Stomach (tissue), 8 donors: ENCODE measurements at regions not wholly inside any gene's neighbourhood (a gene's known extent, or its start where the extent isn't known, plus 50 kb on each side); places are given as distances from the start of the nearest gene placed in this dataset.
"Not testable (repeated sequence)": the region's sequence is repeated elsewhere in the genome, so short reads cannot be mapped to it uniquely, and the experiment has no call there.

Source experiments
- DNase-seq, 2 donors: peaks; one replicate each; pipeline versions ENCODE4 v3.0.0 to v3.0.0-alpha.2; 2013 to 2019
- H3K27ac ChIP-seq, 5 donors: fragments of 200-600 bp in 4 of 5; sonication (generic) in 4 of 5; one replicate each; pipeline ENCODE4 v1.5.1; 2013 to 2019; ENCODE audit warnings: mild to moderate bottlenecking in 1 of 5, moderate library complexity in 1 of 5
- H3K27me3 ChIP-seq, 3 donors: fragments of 200-600 bp; sonication (generic); one replicate each; pipeline ENCODE4 v1.5.1; 2017 to 2019; ENCODE audit warnings: mixed run types in 1 of 3
- H3K36me3 ChIP-seq, 4 donors: fragments of 200-600 bp; sonication (generic); 1 replicate in 3 of 4; 2 replicates in 1 of 4; pipeline ENCODE4 v1.5.1; 2016 to 2019
- H3K4me1 ChIP-seq, 4 donors: fragments of 200-600 bp; sonication (generic); one replicate each; pipeline ENCODE4 v1.5.1; 2016 to 2019
- H3K4me3 ChIP-seq, 4 donors: fragments of 200-600 bp; sonication (generic) in 3 of 4; one replicate each; pipeline ENCODE4 v1.5.1; 2016 to 2019; ENCODE audit warnings: mild to moderate bottlenecking in 1 of 4
- H3K9me3 ChIP-seq, 4 donors: fragments of 200-600 bp; sonication (generic); one replicate each; pipeline ENCODE4 v1.5.1; 2016 to 2019
- EP300 ChIP-seq: sonication (generic); formaldehyde crosslinking; IDR thresholded peaks from one replicate; pipeline ENCODE4 v1.6.1; 2017; ENCODE audit warnings: antibody characterized with exemption
- POLR2A ChIP-seq, 4 donors: fragments of 450-650 bp; IDR thresholded peaks; one replicate each; pipeline ENCODE4 v1.6.1; 2016; ENCODE audit warnings: antibody characterized with exemption in 4 of 4, control low read depth in 2 of 4, mild to moderate bottlenecking in 1 of 4, moderate library complexity in 1 of 4
- POLR2AphosphoS5 ChIP-seq, 3 donors: sonication (generic); formaldehyde crosslinking; IDR thresholded peaks; one replicate each; pipeline ENCODE4 v1.6.1; 2016; ENCODE audit warnings: antibody characterized with exemption in 3 of 3
- WGBS, 5 donors: extraction: QIAGEN DNeasy Blood & Tissue Kit in 3 of 5; methylation state at CpG; one replicate each; pipeline versions ENCODE4 v1.1.5 to v1.1.7; 2013 to 2018; 5-methylcytosine and 5-hydroxymethylcytosine counted together
- intact Hi-C: fragments of 100-400 bp; cut with DNase I; formaldehyde crosslinking; loops from one replicate; pipeline ENCODE4 v1.15.1; 2023; ENCODE audit warnings: low total_unique reads
- TF ChIP-seq, protein P1 (sequence below), 7 experiments: fragments of 450-650 bp in 4 of 7; fragments of 200-600 bp in 3 of 7; sonication (generic) in 3 of 7; IDR thresholded peaks; one replicate each; pipeline ENCODE4 v1.5.1; 2016 to 2019; ENCODE audit warnings: antibody characterized with exemption in 7 of 7, control low read depth in 2 of 7, mild to moderate bottlenecking in 1 of 7
- donor health status: healthy with polysubstance abuse.
- donor health status: Bipolar disorder and iron deficiency.
- donor health status: healthy.

- H3K9me3 ChIP-seq = no peaks in the 10 kb centered on the region
- WGBS, 5 donors = 1 to 17% (median 11%) methylated on average over 2 of the region's 2 CpGs
- no peak for DNase-seq
- no peaks in the 10 kb centered on the region for H3K36me3 ChIP-seq
- no peaks in the 10 kb centered on the region for H3K4me1 ChIP-seq
- no peaks in the 10 kb centered on the region for H3K27me3 ChIP-seq
- TF ChIP-seq, protein P1, sequence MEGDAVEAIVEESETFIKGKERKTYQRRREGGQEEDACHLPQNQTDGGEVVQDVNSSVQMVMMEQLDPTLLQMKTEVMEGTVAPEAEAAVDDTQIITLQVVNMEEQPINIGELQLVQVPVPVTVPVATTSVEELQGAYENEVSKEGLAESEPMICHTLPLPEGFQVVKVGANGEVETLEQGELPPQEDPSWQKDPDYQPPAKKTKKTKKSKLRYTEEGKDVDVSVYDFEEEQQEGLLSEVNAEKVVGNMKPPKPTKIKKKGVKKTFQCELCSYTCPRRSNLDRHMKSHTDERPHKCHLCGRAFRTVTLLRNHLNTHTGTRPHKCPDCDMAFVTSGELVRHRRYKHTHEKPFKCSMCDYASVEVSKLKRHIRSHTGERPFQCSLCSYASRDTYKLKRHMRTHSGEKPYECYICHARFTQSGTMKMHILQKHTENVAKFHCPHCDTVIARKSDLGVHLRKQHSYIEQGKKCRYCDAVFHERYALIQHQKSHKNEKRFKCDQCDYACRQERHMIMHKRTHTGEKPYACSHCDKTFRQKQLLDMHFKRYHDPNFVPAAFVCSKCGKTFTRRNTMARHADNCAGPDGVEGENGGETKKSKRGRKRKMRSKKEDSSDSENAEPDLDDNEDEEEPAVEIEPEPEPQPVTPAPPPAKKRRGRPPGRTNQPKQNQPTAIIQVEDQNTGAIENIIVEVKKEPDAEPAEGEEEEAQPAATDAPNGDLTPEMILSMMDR (IDR thresholded peaks at IDR 0.05) = no peak
- TF ChIP-seq EP300 (no peak), POLR2AphosphoS5 (IDR thresholded peaks at IDR 0.05) (no peak), POLR2A (IDR thresholded peaks at IDR 0.05) (no peak)
- intact Hi-C loops = no loop called here
- H3K27ac ChIP-seq = no peak overlapping the region
- H3K4me3 ChIP-seq = no peak overlapping the region
Measured at GRCh38 chr3:165983284-165983683, 146.1 kb upstream of the BCHE start.

DNA sequence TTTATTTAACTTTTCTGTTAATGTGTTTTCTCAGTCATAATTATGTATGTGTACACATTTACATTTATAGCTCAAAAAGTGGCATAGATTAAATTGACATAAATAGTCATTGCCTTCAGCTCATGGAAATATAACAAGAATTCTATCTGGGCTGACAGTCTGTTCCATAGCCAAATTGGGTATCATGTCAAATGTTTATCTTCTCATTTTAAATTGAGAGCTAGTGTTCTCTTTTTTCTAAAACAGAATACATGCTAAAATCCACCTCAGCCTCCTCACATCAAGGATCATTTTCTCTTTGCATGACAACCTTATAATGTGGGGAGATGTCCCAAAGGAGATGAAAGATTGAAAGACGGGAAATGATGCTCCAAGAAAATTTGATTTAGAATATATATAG, 144.1 kb upstream of the BCHE start:
- no peaks in the 10 kb centered on the region for H3K36me3 ChIP-seq
- H3K4me1 ChIP-seq = no peaks in the 10 kb centered on the region
- no peaks in the 10 kb centered on the region for H3K27me3 ChIP-seq
- no peak for TF ChIP-seq POLR2AphosphoS5 (IDR thresholded peaks at IDR 0.05)
- TF ChIP-seq EP300 = no peak
- no peak for TF ChIP-seq POLR2A (IDR thresholded peaks at IDR 0.05)
- TF ChIP-seq, protein P1 (IDR thresholded peaks at IDR 0.05) = no peak
- no peak for DNase-seq
- intact Hi-C loops = no loop called here
- H3K27ac ChIP-seq = no peak overlapping the region
- H3K4me3 ChIP-seq = no peak overlapping the region
- H3K9me3 ChIP-seq = no peaks in the 10 kb centered on the region
- 87 to 95% (median 88%) methylated on average over 1 of the region's 1 CpG for WGBS, 5 donors

- intact Hi-C loops, H3K36me3 ChIP-seq, DNase-seq, H3K4me1 ChIP-seq, H3K27me3 ChIP-seq, H3K27ac ChIP-seq, H3K4me3 ChIP-seq, H3K9me3 ChIP-seq: not testable (repeated sequence)
- WGBS, 5 donors = 69 to 78% (median 76%) methylated on average over 3 of the region's 3 CpGs
Measured at GRCh38 chr3:165960825-165961224, 123.6 kb upstream of the BCHE start.

GRCh38 chr3:165954171-165954570, 116.9 kb upstream of the BCHE start:
- TF ChIP-seq POLR2A (IDR thresholded peaks at IDR 0.05) = no peak
- TF ChIP-seq EP300 = no peak
- TF ChIP-seq, protein P1 (IDR thresholded peaks at IDR 0.05) = no peak
- no peak for TF ChIP-seq POLR2AphosphoS5 (IDR thresholded peaks at IDR 0.05)
- Histone ChIP-seq H3K27ac (no peak overlapping the region), H3K4me1 (no peaks in the 10 kb centered on the region), H3K9me3 (no peaks in the 10 kb centered on the region), H3K4me3 (no peak overlapping the region), H3K36me3 (no peaks in the 10 kb centered on the region), H3K27me3 (no peaks in the 10 kb centered on the region)
- DNase-seq = no peak
- intact Hi-C loops = no loop called here
- 75 to 93% (median 84%) methylated on average over 2 of the region's 2 CpGs for WGBS, 5 donors

- no peaks in the 10 kb centered on the region for H3K27me3 ChIP-seq
- no peak overlapping the region for H3K4me3 ChIP-seq
- no peak for TF ChIP-seq EP300
- TF ChIP-seq POLR2A (IDR thresholded peaks at IDR 0.05) = no peak
- no peak for TF ChIP-seq POLR2AphosphoS5 (IDR thresholded peaks at IDR 0.05)
- TF ChIP-seq, protein P1 (IDR thresholded peaks at IDR 0.05) = no peak
- no peak overlapping the region for H3K27ac ChIP-seq
- no peaks in the 10 kb centered on the region for H3K36me3 ChIP-seq
- intact Hi-C loops = no loop called here
- H3K4me1 ChIP-seq = no peaks in the 10 kb centered on the region
- peaks cover 0 to 4% (median 0%) of the 10 kb centered on the region in 4 donors for H3K9me3 ChIP-seq
- no peak for DNase-seq
Measured at GRCh38 chr3:165946360-165946759, 109.1 kb upstream of the BCHE start.
